SK-N-MC (cell line): ENCODE measurements at regions not wholly inside any gene's neighbourhood (a gene's known extent, or its start where the extent isn't known, plus 50 kb on each side); places are given as distances from the start of the nearest gene placed in this dataset.

Source experiments
- EZH2 ChIP-seq: fragments of 200-600 bp; sonication (generic); IDR thresholded peaks from one replicate; pipeline ENCODE4 v1.6.1; 2017; ENCODE audit warnings: antibody characterized with exemption
- POLR2AphosphoS5 ChIP-seq: IDR thresholded peaks from 2 replicates; pipeline ENCODE4 v1.6.1; 2012; ENCODE audit warnings: mild to moderate bottlenecking, low read depth, low read length, borderline replicate concordance

GRCh38 chr9:119907056-119907455, 537.8 kb upstream of the BRINP1 start:
- no peak for TF ChIP-seq POLR2AphosphoS5
- TF ChIP-seq EZH2: no peak
